ENCODE measurements at regions not wholly inside any gene's neighbourhood (a gene's known extent, or its start where the extent isn't known, plus 50 kb on each side); places are given as distances from the start of the nearest gene placed in this dataset.

GRCh38 chr11:116689413-116690127, 83.2 kb downstream of the BUD13 start:
- POLR2A ChIA-PET = no interaction called here

GRCh38 chr11:116688202-116688540, 84.6 kb downstream of the BUD13 start:
- Histone ChIP-seq H3K4me2 (no peak overlapping the region), H3K4me3 (ENCODE audit: low read depth in 2 of 2, low read length in 1 of 2) (no peak overlapping the region), H3K9me3 (no peaks in the 10 kb centered on the region), H3K9me2 (no peaks in the 10 kb centered on the region), H3K79me2 (ENCODE audit: insufficient read depth) (no peaks in the 10 kb centered on the region), H3K27ac (ENCODE audit: low read depth in 2 of 2, low read length in 1 of 2) (no peak overlapping the region; a peak in 1 of 4 replicates), H2AFZ (ENCODE audit: low read depth) (no peak overlapping the region), H4K20me1 (ENCODE audit: insufficient read depth) (no peaks in the 10 kb centered on the region), H3K27me3 (ENCODE audit: insufficient read depth) (no peaks in the 10 kb centered on the region), H3K36me3 (replicated peaks in 1 of 2; ENCODE audit: control insufficient read depth in 1 of 2, insufficient read depth in 2 of 2, low read length in 1 of 2) (no peaks in the 10 kb centered on the region), H3K9ac (no peak overlapping the region), H3K4me1 (ENCODE audit: control insufficient read depth in 1 of 2, insufficient read depth in 2 of 2, low read depth in 1 of 2, low read length in 1 of 2) (peaks cover 0 to 12% of the 10 kb centered on the region in 2 experiments; a peak in 1 of 4 replicates), H3F3A (replicated peaks; ENCODE audit: insufficient read depth) (no peaks in the 10 kb centered on the region)
- ChIA-PET CTCF (no interaction called here), POLR2A (no interaction called here)
- TF ChIP-seq FOXJ3 (CRISPR knock-in tag; IDR thresholded peaks at IDR 0.05) (no peak), YY1 (IDR thresholded peaks at IDR 0.05; ENCODE audit: low read depth) (no peak), MAX (IDR thresholded peaks at IDR 0.05; ENCODE audit: low read depth) (no peak), USF1 (IDR thresholded peaks at IDR 0.05; ENCODE audit: borderline replicate concordance, low read depth) (no peak), REST (IDR thresholded peaks at IDR 0.05; ENCODE audit: low read depth, low read length) (no peak)
- 37% methylated on average over 3 of the region's 6 CpGs for WGBS (ENCODE audit: low lambda C conversion rate)
- DNase-seq = no peak

More at GRCh38 chr11:116689413-116690127, 83.2 kb downstream of the BUD13 start:
- CTCF ChIA-PET = interaction anchor here (2.3 kb wide), 1 partner anchor 1915 kb away, joined by 12 read pairs; no protein-coding TSS in a partner anchor
- no peak overlapping the region for H2AFZ ChIP-seq (ENCODE audit: low read depth)
- no peak for DNase-seq
- no peak overlapping the region for H3K4me3 ChIP-seq (ENCODE audit: low read depth in 2 of 2, low read length in 1 of 2)
- H4K20me1 ChIP-seq (ENCODE audit: insufficient read depth) = no peaks in the 10 kb centered on the region
- no peaks in the 10 kb centered on the region for H3K36me3 ChIP-seq (replicated peaks in 1 of 2; ENCODE audit: control insufficient read depth in 1 of 2, insufficient read depth in 2 of 2, low read length in 1 of 2)
- H3K9me2 ChIP-seq = no peaks in the 10 kb centered on the region
- peaks cover 0 to 12% of the 10 kb centered on the region in 2 experiments; a peak in 1 of 4 replicates for H3K4me1 ChIP-seq (ENCODE audit: control insufficient read depth in 1 of 2, insufficient read depth in 2 of 2, low read depth in 1 of 2, low read length in 1 of 2)
- H3K9ac ChIP-seq = no peak overlapping the region
- no peak overlapping the region for H3K27ac ChIP-seq (ENCODE audit: low read depth in 2 of 2, low read length in 1 of 2)
- H3K79me2 ChIP-seq (ENCODE audit: insufficient read depth) = no peaks in the 10 kb centered on the region
- H3K4me2 ChIP-seq = no peak overlapping the region
- no peaks in the 10 kb centered on the region for H3K9me3 ChIP-seq
- TF ChIP-seq EZH2phosphoT487 (IDR thresholded peaks at IDR 0.05; ENCODE audit: borderline replicate concordance, low read depth) (no peak), RXRA (IDR thresholded peaks at IDR 0.05; ENCODE audit: borderline replicate concordance, low read depth) (no peak), SMC3 (IDR thresholded peaks at IDR 0.05; ENCODE audit: low read depth, low read length) (no peak), TEAD4 (IDR thresholded peaks at IDR 0.05; ENCODE audit: borderline replicate concordance, insufficient read depth) (no peak), RAD21 (IDR thresholded peaks at IDR 0.05; ENCODE audit: low read length) (no peak), REST (IDR thresholded peaks at IDR 0.05; ENCODE audit: low read depth, low read length) (no peak), YY1 (IDR thresholded peaks at IDR 0.05; ENCODE audit: low read depth) (no peak), MEF2A (IDR thresholded peaks at IDR 0.05; ENCODE audit: borderline replicate concordance, low read depth) (no peak), CHD2 (IDR thresholded peaks at IDR 0.05; ENCODE audit: low read length, partially characterized antibody) (no peak)
- WGBS (ENCODE audit: low lambda C conversion rate) = 71% methylated on average over 5 of the region's 12 CpGs
- H3F3A ChIP-seq (replicated peaks; ENCODE audit: insufficient read depth) = no peaks in the 10 kb centered on the region
- no peaks in the 10 kb centered on the region for H3K27me3 ChIP-seq (ENCODE audit: insufficient read depth)

All from SK-N-SH (cell line).